H1 (cell line): ENCODE measurements at regions not wholly inside any gene's neighbourhood (a gene's known extent, or its start where the extent isn't known, plus 50 kb on each side); places are given as distances from the start of the nearest gene placed in this dataset.

ENCODE experiments used
- CBX5 ChIP-seq: fragments of 300-800, 300-1000 bp; sonication (generic); IDR thresholded peaks from 2 replicates; pipeline ENCODE4 v1.7.1; 2016; ENCODE audit warnings: antibody characterized with exemption, low read length, low read depth
- POLR2AphosphoS5 ChIP-seq: IDR thresholded peaks from 2 replicates; pipeline ENCODE4 v1.6.1; 2011; ENCODE audit warnings: low read depth, low read length
- TAF7 ChIP-seq: optimal IDR thresholded peaks from 2 replicates; pipeline ENCODE3; 2011; ENCODE audit warnings: low read depth, mild to moderate bottlenecking, inconsistent platforms, low read length, moderate library complexity, borderline replicate concordance
- TF ChIP-seq, protein P1 (sequence below): fragments of 300-600 bp; sonication (generic); IDR thresholded peaks from 2 replicates; pipeline ENCODE4 v1.7.1; 2012; ENCODE audit warnings: low read length, moderate library complexity, mild to moderate bottlenecking, inconsistent platforms; ENCODE audit not compliant: insufficient replicate concordance
- TF ChIP-seq, protein P2 (sequence below): IDR thresholded peaks from 2 replicates; pipeline ENCODE4 v1.6.1; 2012; ENCODE audit warnings: inconsistent platforms

DNA sequence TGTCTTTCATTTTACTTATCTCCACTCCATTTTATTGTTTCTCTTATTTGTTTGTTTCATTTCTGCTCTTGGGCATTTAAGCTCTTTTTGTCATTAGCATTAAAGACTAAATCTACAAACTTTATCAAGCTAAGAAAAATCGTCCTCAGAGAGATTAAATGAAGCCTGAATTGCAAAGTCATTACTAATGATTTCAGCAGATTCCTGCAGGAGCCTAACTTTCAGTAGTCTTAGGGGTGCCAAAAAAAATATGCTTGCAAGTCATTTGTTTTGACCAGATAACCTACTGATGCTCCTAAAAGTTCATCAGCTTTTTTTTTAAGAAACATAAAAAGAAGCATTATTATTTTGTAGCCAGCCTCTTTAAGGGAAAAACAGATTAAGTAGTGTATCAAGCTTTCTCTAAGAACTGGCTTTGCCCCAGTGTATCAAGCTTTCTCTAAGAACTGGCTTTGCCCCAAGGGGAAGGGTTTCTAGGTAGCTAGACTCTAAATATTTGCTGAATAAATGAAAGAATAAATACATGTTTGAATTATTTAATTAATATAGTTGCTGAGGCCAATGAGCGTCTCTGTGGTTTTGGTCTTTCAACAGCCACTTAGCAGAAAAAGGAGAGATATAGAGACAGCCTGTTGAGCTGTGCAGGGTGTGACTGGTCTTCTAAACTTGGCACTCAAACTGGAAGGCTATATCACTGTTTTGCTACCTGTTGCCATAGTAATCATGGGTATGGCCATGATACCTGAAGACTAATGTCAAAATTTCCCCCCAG is 174.2 kb downstream of the BTC start (continued):
- TF ChIP-seq POLR2AphosphoS5 = no peak
- TF ChIP-seq, protein P1, sequence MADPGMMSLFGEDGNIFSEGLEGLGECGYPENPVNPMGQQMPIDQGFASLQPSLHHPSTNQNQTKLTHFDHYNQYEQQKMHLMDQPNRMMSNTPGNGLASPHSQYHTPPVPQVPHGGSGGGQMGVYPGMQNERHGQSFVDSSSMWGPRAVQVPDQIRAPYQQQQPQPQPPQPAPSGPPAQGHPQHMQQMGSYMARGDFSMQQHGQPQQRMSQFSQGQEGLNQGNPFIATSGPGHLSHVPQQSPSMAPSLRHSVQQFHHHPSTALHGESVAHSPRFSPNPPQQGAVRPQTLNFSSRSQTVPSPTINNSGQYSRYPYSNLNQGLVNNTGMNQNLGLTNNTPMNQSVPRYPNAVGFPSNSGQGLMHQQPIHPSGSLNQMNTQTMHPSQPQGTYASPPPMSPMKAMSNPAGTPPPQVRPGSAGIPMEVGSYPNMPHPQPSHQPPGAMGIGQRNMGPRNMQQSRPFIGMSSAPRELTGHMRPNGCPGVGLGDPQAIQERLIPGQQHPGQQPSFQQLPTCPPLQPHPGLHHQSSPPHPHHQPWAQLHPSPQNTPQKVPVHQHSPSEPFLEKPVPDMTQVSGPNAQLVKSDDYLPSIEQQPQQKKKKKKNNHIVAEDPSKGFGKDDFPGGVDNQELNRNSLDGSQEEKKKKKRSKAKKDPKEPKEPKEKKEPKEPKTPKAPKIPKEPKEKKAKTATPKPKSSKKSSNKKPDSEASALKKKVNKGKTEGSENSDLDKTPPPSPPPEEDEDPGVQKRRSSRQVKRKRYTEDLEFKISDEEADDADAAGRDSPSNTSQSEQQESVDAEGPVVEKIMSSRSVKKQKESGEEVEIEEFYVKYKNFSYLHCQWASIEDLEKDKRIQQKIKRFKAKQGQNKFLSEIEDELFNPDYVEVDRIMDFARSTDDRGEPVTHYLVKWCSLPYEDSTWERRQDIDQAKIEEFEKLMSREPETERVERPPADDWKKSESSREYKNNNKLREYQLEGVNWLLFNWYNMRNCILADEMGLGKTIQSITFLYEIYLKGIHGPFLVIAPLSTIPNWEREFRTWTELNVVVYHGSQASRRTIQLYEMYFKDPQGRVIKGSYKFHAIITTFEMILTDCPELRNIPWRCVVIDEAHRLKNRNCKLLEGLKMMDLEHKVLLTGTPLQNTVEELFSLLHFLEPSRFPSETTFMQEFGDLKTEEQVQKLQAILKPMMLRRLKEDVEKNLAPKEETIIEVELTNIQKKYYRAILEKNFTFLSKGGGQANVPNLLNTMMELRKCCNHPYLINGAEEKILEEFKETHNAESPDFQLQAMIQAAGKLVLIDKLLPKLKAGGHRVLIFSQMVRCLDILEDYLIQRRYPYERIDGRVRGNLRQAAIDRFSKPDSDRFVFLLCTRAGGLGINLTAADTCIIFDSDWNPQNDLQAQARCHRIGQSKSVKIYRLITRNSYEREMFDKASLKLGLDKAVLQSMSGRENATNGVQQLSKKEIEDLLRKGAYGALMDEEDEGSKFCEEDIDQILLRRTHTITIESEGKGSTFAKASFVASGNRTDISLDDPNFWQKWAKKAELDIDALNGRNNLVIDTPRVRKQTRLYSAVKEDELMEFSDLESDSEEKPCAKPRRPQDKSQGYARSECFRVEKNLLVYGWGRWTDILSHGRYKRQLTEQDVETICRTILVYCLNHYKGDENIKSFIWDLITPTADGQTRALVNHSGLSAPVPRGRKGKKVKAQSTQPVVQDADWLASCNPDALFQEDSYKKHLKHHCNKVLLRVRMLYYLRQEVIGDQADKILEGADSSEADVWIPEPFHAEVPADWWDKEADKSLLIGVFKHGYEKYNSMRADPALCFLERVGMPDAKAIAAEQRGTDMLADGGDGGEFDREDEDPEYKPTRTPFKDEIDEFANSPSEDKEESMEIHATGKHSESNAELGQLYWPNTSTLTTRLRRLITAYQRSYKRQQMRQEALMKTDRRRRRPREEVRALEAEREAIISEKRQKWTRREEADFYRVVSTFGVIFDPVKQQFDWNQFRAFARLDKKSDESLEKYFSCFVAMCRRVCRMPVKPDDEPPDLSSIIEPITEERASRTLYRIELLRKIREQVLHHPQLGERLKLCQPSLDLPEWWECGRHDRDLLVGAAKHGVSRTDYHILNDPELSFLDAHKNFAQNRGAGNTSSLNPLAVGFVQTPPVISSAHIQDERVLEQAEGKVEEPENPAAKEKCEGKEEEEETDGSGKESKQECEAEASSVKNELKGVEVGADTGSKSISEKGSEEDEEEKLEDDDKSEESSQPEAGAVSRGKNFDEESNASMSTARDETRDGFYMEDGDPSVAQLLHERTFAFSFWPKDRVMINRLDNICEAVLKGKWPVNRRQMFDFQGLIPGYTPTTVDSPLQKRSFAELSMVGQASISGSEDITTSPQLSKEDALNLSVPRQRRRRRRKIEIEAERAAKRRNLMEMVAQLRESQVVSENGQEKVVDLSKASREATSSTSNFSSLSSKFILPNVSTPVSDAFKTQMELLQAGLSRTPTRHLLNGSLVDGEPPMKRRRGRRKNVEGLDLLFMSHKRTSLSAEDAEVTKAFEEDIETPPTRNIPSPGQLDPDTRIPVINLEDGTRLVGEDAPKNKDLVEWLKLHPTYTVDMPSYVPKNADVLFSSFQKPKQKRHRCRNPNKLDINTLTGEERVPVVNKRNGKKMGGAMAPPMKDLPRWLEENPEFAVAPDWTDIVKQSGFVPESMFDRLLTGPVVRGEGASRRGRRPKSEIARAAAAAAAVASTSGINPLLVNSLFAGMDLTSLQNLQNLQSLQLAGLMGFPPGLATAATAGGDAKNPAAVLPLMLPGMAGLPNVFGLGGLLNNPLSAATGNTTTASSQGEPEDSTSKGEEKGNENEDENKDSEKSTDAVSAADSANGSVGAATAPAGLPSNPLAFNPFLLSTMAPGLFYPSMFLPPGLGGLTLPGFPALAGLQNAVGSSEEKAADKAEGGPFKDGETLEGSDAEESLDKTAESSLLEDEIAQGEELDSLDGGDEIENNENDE = no peak
- no peak for TF ChIP-seq CBX5
- TF ChIP-seq, protein P2, sequence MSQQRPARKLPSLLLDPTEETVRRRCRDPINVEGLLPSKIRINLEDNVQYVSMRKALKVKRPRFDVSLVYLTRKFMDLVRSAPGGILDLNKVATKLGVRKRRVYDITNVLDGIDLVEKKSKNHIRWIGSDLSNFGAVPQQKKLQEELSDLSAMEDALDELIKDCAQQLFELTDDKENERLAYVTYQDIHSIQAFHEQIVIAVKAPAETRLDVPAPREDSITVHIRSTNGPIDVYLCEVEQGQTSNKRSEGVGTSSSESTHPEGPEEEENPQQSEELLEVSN = no peak
- no peak for TF ChIP-seq TAF7
